ENCODE measurements at regions not wholly inside any gene's neighbourhood (a gene's known extent, or its start where the extent isn't known, plus 50 kb on each side); places are given as distances from the start of the nearest gene placed in this dataset.
"Not testable (repeated sequence)": the region's sequence is repeated elsewhere in the genome, so short reads cannot be mapped to it uniquely, and the experiment has no call there.

- not testable (repeated sequence) for DNase-seq (ENCODE audit: low spot score)
These were observed 127.0 kb downstream of the ART5 start for GRCh38 chr11:3514635-3515424.

- DNase-seq (ENCODE audit: low spot score), result not testable (repeated sequence)
These were observed 128.5 kb downstream of the ART5 start for GRCh38 chr11:3513311-3513710.

DNA sequence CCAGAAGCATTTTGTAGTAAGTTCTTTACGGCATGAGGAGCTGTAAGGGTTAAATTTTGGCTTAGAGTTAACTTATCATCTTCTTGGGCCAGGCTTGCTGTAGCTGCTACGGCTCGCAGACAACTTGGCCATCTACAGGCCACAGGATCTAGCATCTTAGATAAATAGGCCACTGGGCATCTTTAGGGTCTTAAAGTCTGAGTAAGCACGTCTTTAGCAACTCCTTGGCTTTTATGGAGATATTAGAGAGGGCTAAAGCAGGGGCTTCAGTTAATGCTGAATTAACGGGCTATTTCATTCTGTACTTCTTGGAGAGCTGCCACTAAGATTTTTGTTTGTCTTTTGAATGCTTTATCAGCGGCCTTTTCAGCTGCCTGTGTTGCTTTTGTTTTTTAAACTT lies 129.0 kb downstream of the ART5 start:
- not testable (repeated sequence) for DNase-seq (ENCODE audit: low spot score)

- not testable (repeated sequence) for DNase-seq (ENCODE audit: low spot score)
These were observed 129.6 kb downstream of the ART5 start for GRCh38 chr11:3512133-3512703.

DNA sequence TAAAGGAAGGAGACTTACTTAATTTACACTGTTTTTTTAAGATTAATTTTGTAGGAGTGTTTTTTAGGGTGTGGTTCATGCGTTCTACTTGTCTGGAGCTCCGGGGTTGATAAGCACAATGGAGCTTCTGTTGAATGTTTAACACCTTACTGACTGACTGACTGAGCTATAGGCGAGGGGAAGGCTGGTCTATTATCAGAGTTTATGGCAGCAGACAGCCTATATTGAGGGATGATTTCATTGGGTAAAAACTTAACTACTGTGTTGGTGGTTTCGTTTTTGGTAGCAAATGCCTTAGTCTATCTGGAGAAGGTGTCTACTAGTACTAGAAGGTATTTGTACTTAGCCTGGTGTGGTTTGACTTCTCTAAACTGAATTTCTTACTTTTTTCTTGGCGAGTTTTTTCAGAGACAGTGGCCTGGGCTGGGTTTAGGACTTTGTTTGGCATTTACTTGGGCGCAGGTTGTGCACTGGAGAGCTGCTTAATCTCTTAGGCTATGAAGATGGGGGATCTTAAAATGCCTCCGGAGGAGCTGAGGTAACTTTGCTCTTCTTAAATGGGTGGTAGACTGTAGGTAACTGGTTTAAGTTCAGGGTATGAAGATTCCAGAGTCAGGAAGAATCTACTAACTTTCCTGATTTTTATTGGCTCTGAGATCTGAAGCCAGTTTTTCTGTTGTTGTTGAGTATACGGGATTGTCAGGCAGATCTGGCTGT lies 130.2 kb downstream of the ART5 start:
- not testable (repeated sequence) for DNase-seq (ENCODE audit: low spot score)

GRCh38 chr11:3509563-3509962 lies 130.6 kb upstream of the ZNF195 start:
- not testable (repeated sequence) for DNase-seq (ENCODE audit: low spot score)

DNA sequence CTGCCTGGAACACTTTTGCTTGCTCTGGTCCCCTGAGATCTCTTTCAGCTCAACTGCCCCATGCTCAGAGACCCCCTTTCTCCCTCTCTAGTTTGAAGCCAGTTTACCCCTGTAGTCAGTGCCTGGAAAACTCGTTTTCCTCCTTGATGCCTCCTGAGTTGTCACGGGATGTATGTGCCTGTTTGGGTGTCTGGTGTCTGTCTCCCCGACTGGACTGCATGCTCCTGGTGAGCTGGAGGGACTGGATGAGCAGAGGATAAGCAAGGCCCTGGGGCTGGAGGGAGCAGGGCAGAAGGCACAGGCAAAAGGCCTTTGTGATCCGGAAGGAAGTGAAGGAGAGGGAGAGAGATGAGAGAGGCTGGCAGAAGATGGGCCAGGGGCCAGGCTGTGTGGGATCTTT lies 120.3 kb upstream of the ZNF195 start:
- not testable (repeated sequence) for DNase-seq (ENCODE audit: low spot score)

DNA sequence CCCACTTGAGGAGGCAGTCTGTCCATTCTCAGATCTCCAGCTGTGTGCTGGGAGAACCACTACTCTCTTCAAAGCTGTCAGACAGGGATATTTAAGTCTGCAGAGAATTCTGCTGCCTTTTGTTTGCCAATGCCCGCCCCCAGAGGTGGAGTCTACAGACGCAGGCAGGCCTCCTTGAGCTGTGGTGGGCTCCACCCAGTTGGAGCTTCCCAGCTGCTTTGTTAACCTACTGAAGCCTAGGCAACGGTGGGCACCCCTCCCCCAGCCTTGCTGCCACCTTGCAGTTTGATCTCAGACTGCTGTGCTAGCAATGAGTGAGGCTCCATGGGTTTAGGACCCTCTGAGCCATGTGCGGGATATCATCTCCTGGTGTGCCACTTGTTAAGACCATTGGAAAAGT lies 119.4 kb upstream of the ZNF195 start:
- not testable (repeated sequence) for DNase-seq (ENCODE audit: low spot score)

DNA sequence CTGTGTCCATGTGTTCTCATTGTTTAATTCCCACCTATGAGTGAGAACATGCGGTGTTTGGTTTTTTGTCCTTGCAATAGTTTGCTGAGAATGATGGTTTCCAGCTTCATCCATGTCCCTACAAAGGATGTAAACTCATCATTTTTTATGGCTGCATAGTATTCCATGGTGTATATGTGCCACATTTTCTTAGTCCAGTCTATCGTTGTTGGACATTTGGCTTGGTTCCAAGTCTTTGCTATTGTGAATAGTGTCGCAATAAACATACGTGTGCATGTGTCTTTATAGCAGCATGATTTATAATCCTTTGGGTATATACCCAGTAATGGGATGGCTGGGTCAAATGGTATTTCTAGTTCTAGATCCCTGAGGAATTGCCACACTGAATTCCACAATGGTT lies 114.2 kb upstream of the ZNF195 start:
- not testable (repeated sequence) for DNase-seq (ENCODE audit: low spot score)

DNA sequence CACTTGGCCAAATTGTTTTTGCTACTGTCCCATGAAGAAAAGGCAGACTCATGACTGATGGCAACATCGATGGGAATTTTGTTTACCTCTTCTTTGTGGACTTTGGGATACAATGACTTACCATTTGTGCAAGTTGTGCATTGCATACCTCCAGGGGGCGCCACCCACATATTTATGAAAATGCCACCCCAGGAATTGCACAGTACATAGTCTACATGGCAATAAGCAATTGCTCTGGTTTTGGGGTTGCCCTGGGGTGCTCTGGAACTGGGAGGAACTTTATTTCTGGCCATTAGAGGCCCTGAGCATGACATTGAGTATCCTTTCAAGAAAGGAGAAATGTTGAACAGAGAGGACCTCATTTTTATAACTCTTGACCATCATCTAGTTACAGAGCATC lies 109.1 kb upstream of the ZNF195 start:
- not testable (repeated sequence) for DNase-seq (ENCODE audit: low spot score)

DNA sequence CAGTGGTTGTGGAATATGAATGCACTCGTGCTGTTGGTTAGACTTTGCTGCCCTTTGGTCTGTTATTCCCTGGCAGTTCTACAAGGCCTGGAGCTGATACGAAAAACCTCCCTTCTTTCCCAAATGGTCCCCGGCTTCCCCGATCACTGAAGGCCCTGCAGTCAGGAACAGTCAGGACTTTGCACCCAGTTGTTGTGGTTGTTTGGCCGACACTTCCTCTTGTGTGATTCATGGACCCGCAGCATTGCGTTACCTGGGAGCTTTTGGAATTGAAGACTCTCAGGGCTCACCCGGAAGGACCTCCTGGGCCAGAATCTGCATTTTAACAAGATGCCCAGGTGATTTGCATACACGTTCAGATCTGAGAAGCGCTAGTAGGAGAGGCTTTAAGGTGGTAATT lies 106.8 kb upstream of the ZNF195 start:
- DNase-seq (ENCODE audit: low spot score), result not testable (repeated sequence)

DNA sequence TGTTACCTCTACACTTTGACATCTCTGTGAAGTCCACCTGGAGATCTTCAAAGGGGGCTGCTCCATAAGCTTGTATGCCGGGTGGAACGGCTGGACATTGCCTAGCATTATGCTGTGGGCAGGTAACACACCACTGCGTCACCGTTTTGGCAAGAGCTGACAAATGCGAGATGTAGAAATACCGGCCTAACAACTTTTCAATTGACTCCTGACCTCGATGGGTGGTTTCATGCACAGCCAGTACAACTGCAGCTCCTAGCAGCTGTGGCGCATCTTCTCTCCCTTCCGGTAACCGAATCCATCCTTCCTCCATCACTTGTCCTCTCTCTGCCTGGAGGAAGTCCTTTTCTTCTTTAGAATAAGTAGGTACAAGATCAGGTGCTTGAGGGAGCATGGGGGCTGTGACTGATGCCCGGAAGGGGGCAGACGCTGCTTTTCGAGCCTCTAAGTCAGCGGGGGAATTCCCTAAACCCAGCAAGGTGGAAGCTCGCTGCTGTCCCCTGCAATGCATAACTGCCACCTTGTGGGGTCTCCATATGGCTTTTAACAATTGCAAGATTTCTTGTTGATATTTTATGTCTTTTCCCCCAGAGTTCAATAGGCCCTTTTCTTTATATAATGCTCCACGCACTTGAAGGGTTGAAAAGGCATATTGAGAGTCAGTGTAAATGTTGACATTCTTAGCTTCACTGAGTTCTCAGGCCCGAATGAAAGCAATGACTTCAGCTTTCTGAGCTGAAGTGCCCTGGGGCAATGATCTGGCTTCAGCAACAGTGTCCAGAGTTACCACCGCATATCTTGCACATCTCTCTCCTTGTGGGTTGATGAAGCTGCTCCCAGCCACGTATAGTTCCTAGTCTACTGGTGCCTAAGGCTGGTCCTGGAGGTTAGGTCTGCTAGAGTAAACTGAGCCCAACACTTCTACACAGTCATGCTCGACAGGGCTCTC lies 98.3 kb upstream of the ZNF195 start:
- not testable (repeated sequence) for DNase-seq (ENCODE audit: low spot score)

GRCh38 chr11:3476084-3476936 lies 97.4 kb upstream of the ZNF195 start:
- DNase-seq (ENCODE audit: low spot score), result not testable (repeated sequence)

DNA sequence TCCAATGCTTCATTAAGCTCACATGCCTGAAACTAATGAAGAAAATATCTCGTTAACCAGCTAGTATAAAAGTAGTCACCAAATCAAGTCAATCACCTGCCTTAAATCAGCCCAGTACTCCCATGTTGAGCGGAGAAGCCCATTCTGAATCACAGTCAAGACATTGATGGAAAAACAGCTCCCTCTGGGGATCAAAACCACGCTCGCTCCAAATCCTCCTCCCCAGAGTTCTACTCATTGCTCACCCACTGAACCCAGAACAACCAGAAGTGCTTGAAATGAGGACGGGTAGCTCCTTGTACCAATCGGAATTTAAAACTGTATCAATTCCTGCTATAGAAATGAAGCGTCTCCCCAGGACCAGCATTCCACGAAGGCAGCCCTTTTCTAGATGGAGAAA lies 90.0 kb upstream of the ZNF195 start:
- DNase-seq (ENCODE audit: low spot score), result peak; percentile 24

- not testable (repeated sequence) for DNase-seq (ENCODE audit: low spot score)
These were observed 88.7 kb upstream of the ZNF195 start for GRCh38 chr11:3467599-3467998.

DNA sequence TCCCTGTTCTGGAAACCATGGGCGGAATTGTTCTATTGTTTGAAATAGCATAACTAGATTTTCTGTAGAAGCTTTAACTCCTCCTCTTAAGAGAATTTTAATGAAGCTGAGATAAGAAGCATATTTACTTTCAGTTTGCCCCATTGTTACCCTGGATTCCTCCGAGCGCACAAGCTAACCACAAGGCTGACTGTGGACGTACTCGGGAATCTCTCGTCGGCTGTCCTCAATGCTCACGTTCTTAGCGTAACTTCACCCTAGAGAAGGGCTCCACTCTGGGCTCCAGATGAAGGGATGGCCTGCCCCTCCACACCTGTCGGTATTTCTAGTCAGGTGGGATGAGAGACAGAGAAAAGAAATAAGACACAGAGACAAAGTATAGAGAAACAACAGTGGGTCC lies 76.7 kb upstream of the ZNF195 start:
- not testable (repeated sequence) for DNase-seq (ENCODE audit: low spot score)

- not testable (repeated sequence) for DNase-seq (ENCODE audit: low spot score)
These were observed 75.9 kb upstream of the ZNF195 start for GRCh38 chr11:3454844-3455243.

DNA sequence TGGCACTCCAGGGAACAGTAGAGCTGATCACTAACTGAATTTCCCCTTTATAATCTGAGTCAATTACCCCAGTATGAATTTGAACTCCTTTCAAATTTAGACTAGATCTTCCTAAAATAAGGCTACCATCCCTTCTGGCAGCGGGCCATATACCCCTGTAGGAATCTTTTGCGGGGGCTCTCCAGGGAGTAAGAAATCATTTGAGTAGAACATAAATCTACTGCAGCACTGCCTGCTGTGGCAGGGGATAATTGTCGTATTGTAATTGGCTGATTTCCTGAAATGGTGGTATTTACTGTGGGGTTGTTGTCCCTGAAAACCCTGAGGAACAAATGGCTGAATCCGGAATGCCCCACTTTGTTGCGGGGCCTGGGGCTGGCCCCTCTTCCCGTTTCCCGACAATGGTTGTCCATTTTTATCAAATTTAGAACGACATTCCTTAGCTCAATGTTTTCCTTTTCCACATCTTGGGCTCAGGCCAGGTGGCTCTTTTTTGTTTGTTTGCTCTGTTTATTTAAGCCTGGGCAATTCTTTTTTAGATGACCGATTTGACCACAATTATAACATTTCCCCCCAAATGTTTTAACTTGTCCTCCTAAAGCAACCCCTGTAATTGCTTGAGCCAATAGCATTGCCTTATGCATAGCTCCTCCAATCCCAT lies 74.8 kb upstream of the ZNF195 start:
- DNase-seq (ENCODE audit: low spot score), result not testable (repeated sequence)

- DNase-seq (ENCODE audit: low spot score), result not testable (repeated sequence)
These were observed 71.9 kb upstream of the ZNF195 start for GRCh38 chr11:3450822-3451221.

GRCh38 chr11:3445535-3445934 lies 66.6 kb upstream of the ZNF195 start:
- not testable (repeated sequence) for DNase-seq (ENCODE audit: low spot score)

Measured in D341Med (cell line).